ENCODE measurements at regions not wholly inside any gene's neighbourhood (a gene's known extent, or its start where the extent isn't known, plus 50 kb on each side); places are given as distances from the start of the nearest gene placed in this dataset.

- DNase-seq (ENCODE audit: low read depth): no peak
Observed at GRCh38 chr7:20865684-20866083, 79.0 kb upstream of the SP8 start.

DNA sequence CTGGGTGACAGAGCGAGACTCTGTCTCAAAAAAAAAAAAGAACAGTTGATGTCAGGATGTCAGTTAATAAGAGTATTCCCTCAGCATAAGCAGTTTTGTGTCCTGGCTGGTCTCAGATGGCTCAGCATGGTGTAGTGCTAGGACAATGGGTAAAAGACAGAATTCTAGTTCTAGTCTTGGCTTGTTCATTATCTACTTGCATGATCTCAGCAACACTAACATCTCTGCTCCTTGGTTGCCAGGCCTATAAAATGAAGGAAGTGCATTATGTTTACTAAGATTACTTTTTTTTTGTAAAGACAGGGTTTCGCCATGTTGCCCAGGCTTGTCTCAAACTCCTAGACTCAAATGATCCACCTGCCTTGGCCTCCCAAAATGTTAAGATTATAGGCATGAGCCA, 84.3 kb upstream of the SP8 start:
- DNase-seq (ENCODE audit: low read depth): no peak
- TF ChIP-seq, protein P1, sequence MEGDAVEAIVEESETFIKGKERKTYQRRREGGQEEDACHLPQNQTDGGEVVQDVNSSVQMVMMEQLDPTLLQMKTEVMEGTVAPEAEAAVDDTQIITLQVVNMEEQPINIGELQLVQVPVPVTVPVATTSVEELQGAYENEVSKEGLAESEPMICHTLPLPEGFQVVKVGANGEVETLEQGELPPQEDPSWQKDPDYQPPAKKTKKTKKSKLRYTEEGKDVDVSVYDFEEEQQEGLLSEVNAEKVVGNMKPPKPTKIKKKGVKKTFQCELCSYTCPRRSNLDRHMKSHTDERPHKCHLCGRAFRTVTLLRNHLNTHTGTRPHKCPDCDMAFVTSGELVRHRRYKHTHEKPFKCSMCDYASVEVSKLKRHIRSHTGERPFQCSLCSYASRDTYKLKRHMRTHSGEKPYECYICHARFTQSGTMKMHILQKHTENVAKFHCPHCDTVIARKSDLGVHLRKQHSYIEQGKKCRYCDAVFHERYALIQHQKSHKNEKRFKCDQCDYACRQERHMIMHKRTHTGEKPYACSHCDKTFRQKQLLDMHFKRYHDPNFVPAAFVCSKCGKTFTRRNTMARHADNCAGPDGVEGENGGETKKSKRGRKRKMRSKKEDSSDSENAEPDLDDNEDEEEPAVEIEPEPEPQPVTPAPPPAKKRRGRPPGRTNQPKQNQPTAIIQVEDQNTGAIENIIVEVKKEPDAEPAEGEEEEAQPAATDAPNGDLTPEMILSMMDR (IDR thresholded peaks at IDR 0.05; ENCODE audit: control insufficient read depth, insufficient read depth, low read depth, low read length, missing control alignments): no peak
- no peak overlapping the region for H3K4me3 ChIP-seq (ENCODE audit: control insufficient read depth, low read depth, low read length)

More at GRCh38 chr7:20865684-20866083, 79.0 kb upstream of the SP8 start:
- H3K4me3 ChIP-seq (ENCODE audit: control insufficient read depth, low read depth, low read length): no peak overlapping the region
- TF ChIP-seq, protein P1 (IDR thresholded peaks at IDR 0.05; ENCODE audit: control insufficient read depth, insufficient read depth, low read depth, low read length, missing control alignments): no peak

DNA sequence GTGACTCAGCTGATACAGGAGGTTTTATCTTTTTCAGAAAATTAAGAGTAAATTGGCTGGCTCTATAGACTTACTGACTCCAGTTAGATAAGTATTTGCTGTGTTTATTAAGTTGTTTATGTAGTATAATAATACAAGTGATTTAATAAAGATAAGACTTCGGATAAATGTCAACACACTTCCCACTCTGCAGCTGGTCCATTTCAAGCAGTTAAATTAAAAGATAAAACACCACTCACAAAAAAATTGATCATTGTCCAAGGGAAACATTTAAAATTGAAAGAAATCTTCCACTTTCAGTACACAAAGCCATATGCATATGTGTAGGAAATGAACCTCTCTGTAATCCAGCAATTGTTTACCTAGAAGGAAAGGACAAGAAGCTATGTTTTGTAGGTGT, 106.1 kb upstream of the SP8 start:
- no peak for DNase-seq (ENCODE audit: low read depth)
- no peak overlapping the region for H3K4me3 ChIP-seq (ENCODE audit: control insufficient read depth, low read depth, low read length)
- TF ChIP-seq, protein P1 (IDR thresholded peaks at IDR 0.05; ENCODE audit: control insufficient read depth, insufficient read depth, low read depth, low read length, missing control alignments): no peak

DNA sequence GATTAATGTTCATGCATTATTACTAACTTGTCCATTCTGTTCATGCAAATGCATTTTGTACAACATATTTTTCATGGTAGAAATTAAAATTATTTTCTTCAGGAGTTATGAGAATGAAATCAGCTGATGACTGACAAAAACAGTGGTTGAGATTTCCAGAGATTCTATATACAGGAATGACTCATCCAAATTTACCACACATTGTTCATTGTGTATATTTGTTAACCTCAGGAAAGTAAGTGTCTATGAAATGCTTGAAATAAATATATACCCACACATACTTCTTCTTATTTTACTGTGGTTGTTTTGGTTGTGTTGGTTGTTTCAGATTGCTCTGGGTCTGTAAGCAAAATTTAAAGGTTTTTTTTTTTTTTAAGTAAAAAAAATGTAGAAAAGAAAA, 108.1 kb upstream of the SP8 start:
- TF ChIP-seq, protein P1 (IDR thresholded peaks at IDR 0.05; ENCODE audit: control insufficient read depth, insufficient read depth, low read depth, low read length, missing control alignments): no peak
- H3K4me3 ChIP-seq (ENCODE audit: control insufficient read depth, low read depth, low read length): no peak overlapping the region
- no peak for DNase-seq (ENCODE audit: low read depth)

DNA sequence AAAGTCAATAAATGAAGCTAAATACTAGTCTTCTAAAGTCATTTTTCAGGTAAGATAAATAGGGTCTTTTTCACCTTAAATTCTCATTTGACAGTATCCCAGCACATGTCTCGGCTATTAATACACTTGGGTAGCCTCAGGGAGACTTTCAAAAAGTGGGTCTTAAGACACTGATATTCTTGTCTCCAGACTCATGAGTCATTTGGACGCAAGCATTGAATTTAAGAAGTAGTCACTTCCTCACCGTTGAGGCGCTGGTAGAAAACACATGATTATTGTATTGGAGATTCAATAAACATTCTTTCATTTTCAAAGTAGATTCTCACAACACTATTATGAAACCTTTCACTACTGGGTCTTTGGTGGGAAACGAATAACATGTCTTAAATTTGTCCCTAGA, 108.9 kb upstream of the SP8 start:
- no peak overlapping the region for H3K4me3 ChIP-seq (ENCODE audit: control insufficient read depth, low read depth, low read length)
- TF ChIP-seq, protein P1 (IDR thresholded peaks at IDR 0.05; ENCODE audit: control insufficient read depth, insufficient read depth, low read depth, low read length, missing control alignments): no peak
- DNase-seq (ENCODE audit: low read depth): no peak

DNA sequence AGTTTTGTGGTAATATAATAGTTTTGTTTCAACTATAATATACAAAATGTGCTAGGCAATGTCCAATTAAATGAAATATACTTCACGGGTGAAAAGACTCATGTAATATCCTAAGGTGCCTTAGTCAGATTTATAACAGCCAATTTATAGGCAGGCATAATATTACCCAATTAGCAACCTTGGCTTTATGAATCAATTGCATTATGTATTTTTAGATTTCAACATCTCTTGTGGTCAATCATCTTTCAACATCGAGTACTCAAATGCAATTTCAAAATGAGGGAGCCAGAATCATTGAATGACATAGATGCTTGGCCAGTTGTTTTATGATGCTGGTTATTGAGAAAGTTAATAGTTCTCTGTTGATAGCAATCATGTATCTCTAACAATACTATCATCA, 110.3 kb upstream of the SP8 start:
- no peak for DNase-seq (ENCODE audit: low read depth)
- H3K4me3 ChIP-seq (ENCODE audit: control insufficient read depth, low read depth, low read length): no peak overlapping the region
- TF ChIP-seq, protein P1 (IDR thresholded peaks at IDR 0.05; ENCODE audit: control insufficient read depth, insufficient read depth, low read depth, low read length, missing control alignments): no peak
